IPS-NIHi7 (cell line): ENCODE measurements at regions not wholly inside any gene's neighbourhood (a gene's known extent, or its start where the extent isn't known, plus 50 kb on each side); places are given as distances from the start of the nearest gene placed in this dataset.
"Not testable (repeated sequence)": the region's sequence is repeated elsewhere in the genome, so short reads cannot be mapped to it uniquely, and the experiment has no call there.

ENCODE experiments used
- DNase-seq: peaks from one replicate; pipeline ENCODE4 v3.0.0; 2012; ENCODE audit warnings: mixed read lengths; ENCODE audit errors: extremely low spot score

GRCh38 chr3:80734920-80735319 is 967.1 kb upstream of the ROBO1 start:
- DNase-seq, result no peak

- no peak for DNase-seq
These were observed 966.7 kb upstream of the ROBO1 start for GRCh38 chr3:80734483-80734882.

- DNase-seq, result no peak
These were observed 965.9 kb upstream of the ROBO1 start for GRCh38 chr3:80733522-80734176.

- not testable (repeated sequence) for DNase-seq
These were observed 959.8 kb upstream of the ROBO1 start for GRCh38 chr3:80727561-80727960.

- DNase-seq, result not testable (repeated sequence)
These were observed 942.0 kb upstream of the ROBO1 start for GRCh38 chr3:80709597-80710322.

GRCh38 chr3:80705290-80705689 is 937.5 kb upstream of the ROBO1 start:
- DNase-seq, result no peak

GRCh38 chr3:80701349-80701748 is 933.6 kb upstream of the ROBO1 start:
- DNase-seq, result no peak

- no peak for DNase-seq
These were observed 929.5 kb upstream of the ROBO1 start for GRCh38 chr3:80697291-80697690.

- no peak for DNase-seq
These were observed 928.5 kb upstream of the ROBO1 start for GRCh38 chr3:80696280-80696679.

- DNase-seq, result no peak
These were observed 921.0 kb upstream of the ROBO1 start for GRCh38 chr3:80688814-80689213.

- no peak for DNase-seq
These were observed 915.2 kb upstream of the ROBO1 start for GRCh38 chr3:80682951-80683350.

GRCh38 chr3:80682235-80682634 is 914.4 kb upstream of the ROBO1 start:
- DNase-seq, result no peak

GRCh38 chr3:80677796-80678195 is 910.0 kb upstream of the ROBO1 start:
- DNase-seq, result no peak

- no peak for DNase-seq
These were observed 909.1 kb upstream of the ROBO1 start for GRCh38 chr3:80676866-80677265.

- DNase-seq, result no peak
These were observed 908.5 kb upstream of the ROBO1 start for GRCh38 chr3:80676261-80676660.

GRCh38 chr3:80675790-80676189 is 908.0 kb upstream of the ROBO1 start:
- DNase-seq, result no peak

GRCh38 chr3:80668600-80669294 is 900.9 kb upstream of the ROBO1 start:
- DNase-seq, result no peak

GRCh38 chr3:80668100-80668499 is 900.3 kb upstream of the ROBO1 start:
- DNase-seq, result no peak

- no peak for DNase-seq
These were observed 895.6 kb upstream of the ROBO1 start for GRCh38 chr3:80663426-80663825.

GRCh38 chr3:80655216-80655615 is 887.4 kb upstream of the ROBO1 start:
- no peak for DNase-seq

GRCh38 chr3:80649170-80649569 is 881.4 kb upstream of the ROBO1 start:
- DNase-seq, result no peak

GRCh38 chr3:80643421-80643820 is 875.6 kb upstream of the ROBO1 start:
- DNase-seq, result no peak
